ENCODE measurements at regions not wholly inside any gene's neighbourhood (a gene's known extent, or its start where the extent isn't known, plus 50 kb on each side); places are given as distances from the start of the nearest gene placed in this dataset.
"Not testable (repeated sequence)": the region's sequence is repeated elsewhere in the genome, so short reads cannot be mapped to it uniquely, and the experiment has no call there.

DNA sequence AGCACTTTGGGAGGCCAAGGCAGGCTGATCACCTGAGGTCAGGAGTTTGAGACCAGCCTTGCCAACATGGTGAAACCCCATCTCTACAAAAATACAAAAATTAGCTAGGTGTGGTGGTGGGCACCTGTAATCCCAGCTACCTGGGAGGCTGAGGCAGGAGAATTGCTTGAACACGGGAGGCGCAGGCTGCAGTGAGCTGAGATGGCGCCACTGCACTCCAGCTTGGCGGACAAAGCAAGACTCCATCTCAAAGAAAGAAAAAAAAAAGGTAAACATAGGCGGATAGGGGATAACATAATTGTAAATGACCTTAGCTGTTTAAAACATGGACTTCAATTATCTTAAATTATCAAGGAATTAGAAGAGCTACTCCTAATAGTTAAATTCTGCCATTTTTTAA lies 189.3 kb upstream of the ZNF184 start:
- not testable (repeated sequence) for ATAC-seq (ENCODE audit: low read depth)

DNA sequence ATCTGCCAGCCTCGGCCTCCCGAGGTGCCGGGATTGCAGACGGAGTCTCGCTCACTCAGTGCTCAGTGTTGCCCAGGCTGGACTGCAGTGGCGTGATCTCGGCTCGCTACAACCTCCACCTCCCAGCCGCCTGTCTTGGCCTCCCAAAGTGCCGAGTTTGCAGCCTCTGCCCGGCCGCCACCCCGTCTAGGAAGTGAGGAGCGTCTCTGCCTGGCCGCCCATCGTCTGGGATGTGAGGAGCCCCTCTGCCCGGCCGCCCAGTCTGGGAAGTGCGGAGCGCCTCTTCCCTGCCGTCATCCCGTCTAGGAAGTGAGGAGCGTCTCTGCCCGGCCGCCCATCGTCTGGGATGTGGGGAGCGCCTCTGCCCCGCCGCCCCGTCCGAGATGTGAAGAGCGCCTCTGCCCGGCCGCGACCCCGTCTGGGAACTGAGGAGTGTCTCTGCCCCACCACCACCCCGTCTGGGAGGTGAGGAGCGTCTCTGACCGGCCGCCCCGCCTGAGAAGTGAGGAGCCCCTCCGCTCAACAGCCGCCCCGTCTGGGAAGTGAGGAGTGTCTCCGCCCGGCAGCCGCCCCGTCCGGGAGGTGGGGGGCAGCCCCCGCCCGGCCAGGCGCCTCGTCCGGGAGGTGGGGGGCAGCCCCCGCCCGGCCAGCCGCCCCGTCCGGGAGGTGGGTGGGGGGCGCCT lies 180.4 kb upstream of the ZNF184 start:
- DNase-seq; H3K4me1 Mint-ChIP-seq; H3K9me3 Mint-ChIP-seq; H3K36me3 Mint-ChIP-seq; H3K4me3 Mint-ChIP-seq; H3K27ac Mint-ChIP-seq; POLR2A ChIA-PET; ATAC-seq (ENCODE audit: low read depth): not testable (repeated sequence)
- H3K27me3 Mint-ChIP-seq, result peaks cover 44% of the 10 kb centered on the region

More for the DNA sequence above, 189.3 kb upstream of the ZNF184 start:
- peaks cover 23% of the 10 kb centered on the region for H3K27me3 Mint-ChIP-seq
- POLR2A ChIA-PET, H3K36me3 Mint-ChIP-seq, H3K4me1 Mint-ChIP-seq, H3K9me3 Mint-ChIP-seq, H3K27ac Mint-ChIP-seq, H3K4me3 Mint-ChIP-seq, DNase-seq: not testable (repeated sequence)

DNA sequence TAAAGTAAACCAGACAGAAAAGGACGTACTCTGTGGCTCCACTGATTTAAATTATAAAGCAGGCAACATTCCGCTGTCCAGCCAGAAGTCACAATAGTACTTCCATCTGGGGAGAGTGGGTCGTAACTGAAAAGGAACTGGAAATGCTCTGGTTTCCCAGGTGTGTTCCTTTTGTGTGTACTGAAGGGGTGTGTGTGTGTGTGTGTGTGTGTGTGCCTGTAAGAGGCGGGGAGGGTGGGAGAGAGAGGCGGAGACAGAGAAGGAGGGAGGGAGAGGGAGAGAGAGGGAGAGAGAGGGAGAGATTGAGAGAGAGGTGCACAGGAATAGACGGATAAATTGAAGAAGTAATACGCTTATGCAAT lies 178.4 kb upstream of the ZNF184 start:
- no peak for ATAC-seq (ENCODE audit: low read depth)
- H3K27me3 Mint-ChIP-seq, result peaks cover 45% of the 10 kb centered on the region
- peaks cover 3% of the 10 kb centered on the region for H3K36me3 Mint-ChIP-seq
- no peak overlapping the region for H3K27ac Mint-ChIP-seq
- peak overlapping the region; percentile 10 for H3K4me3 Mint-ChIP-seq
- H3K4me1 Mint-ChIP-seq, result peaks cover 10% of the 10 kb centered on the region
- peaks cover 8% of the 10 kb centered on the region for H3K9me3 Mint-ChIP-seq
- DNase-seq, result no peak
- POLR2A ChIA-PET, result no interaction called here

- Mint-ChIP-seq H3K36me3 (peaks cover 3% of the 10 kb centered on the region), H3K4me1 (peaks cover 10% of the 10 kb centered on the region), H3K27ac (no peak overlapping the region), H3K4me3 (peak overlapping the region; percentile 37), H3K9me3 (peaks cover 8% of the 10 kb centered on the region), H3K27me3 (peaks cover 47% of the 10 kb centered on the region)
- DNase-seq, result no peak
- ATAC-seq (ENCODE audit: low read depth), result peak; percentile 52
- POLR2A ChIA-PET, result no interaction called here
These were observed 177.9 kb upstream of the ZNF184 start for GRCh38 chr6:27650620-27651370.

- Mint-ChIP-seq H3K27ac (no peak overlapping the region), H3K9me3 (peaks cover 6% of the 10 kb centered on the region), H3K36me3 (peaks cover 3% of the 10 kb centered on the region), H3K4me3 (no peak overlapping the region), H3K27me3 (peaks cover 38% of the 10 kb centered on the region), H3K4me1 (peaks cover 3% of the 10 kb centered on the region)
- POLR2A ChIA-PET, result no interaction called here
- no peak for DNase-seq
- no peak for ATAC-seq (ENCODE audit: low read depth)
These were observed 171.6 kb upstream of the ZNF184 start for GRCh38 chr6:27644528-27644927.

DNA sequence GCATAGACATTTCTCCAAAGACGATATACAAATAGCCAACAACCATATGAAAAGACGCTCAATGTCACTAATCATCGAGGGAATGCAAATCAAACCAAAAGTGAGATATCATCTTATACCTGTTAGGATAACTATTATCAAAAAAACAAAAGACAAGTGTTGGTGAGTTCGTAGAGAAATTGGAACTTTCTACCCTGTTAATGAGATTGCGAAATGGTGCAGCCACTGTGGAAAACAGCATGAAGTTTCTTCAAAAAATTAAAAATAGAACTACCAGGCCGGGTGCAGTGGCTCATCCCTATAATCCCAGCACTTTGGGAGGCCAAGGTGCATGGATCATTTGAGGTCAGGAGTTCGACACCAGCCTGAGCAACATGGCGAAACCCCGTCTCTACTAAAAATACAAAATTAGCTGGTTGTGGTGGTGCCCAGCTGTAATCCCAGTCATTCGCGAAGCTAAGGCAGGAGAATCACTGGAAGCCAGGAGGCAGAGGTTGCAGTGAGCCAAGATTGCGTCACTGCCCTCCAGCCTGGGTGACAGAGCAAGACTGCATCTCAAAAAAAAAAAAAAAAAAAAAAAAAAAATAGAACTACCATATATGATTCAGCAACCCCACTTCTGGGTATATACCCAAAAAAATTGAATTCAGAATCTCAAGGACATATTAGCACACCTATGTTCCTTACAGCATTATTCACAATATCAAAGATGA lies 170.0 kb upstream of the ZNF184 start:
- Mint-ChIP-seq H3K9me3 (peaks cover 4% of the 10 kb centered on the region), H3K27me3 (peaks cover 32% of the 10 kb centered on the region), H3K36me3 (no peaks in the 10 kb centered on the region), H3K27ac (no peak overlapping the region), H3K4me1 (no peaks in the 10 kb centered on the region), H3K4me3 (no peak overlapping the region)
- ATAC-seq (ENCODE audit: low read depth) (no peak), DNase-seq (no peak)
- POLR2A ChIA-PET, result no interaction called here

DNA sequence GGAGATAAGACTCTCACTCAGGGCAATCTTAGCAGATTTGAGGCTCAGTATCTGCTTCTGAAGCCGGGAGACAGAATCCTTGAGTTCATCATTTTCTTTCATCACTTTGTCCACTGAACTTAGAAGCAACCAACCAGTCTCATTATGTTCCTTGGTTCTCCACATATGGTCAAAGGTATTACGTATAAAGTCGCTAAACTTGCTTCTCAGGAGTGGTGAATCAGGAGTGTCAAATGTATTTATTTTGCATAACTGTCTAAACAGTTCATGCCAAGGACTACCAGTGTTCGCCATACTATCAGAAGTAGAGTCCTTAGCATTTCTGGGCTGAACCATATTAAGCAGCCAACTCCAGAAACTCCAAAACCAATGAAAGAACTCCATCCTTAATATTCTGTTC lies 163.0 kb upstream of the ZNF184 start:
- H3K9me3 Mint-ChIP-seq; ATAC-seq (ENCODE audit: low read depth); H3K4me3 Mint-ChIP-seq: not testable (repeated sequence)

GRCh38 chr6:27633221-27633688 lies 160.3 kb upstream of the ZNF184 start:
- H3K27me3 Mint-ChIP-seq, result peaks cover 51% of the 10 kb centered on the region
- POLR2A ChIA-PET; H3K4me3 Mint-ChIP-seq; ATAC-seq (ENCODE audit: low read depth); H3K4me1 Mint-ChIP-seq; H3K27ac Mint-ChIP-seq; H3K9me3 Mint-ChIP-seq; DNase-seq; H3K36me3 Mint-ChIP-seq: not testable (repeated sequence)

More for the DNA sequence above, 163.0 kb upstream of the ZNF184 start:
- DNase-seq, H3K27ac Mint-ChIP-seq, H3K4me1 Mint-ChIP-seq, POLR2A ChIA-PET, H3K36me3 Mint-ChIP-seq: not testable (repeated sequence)
- H3K27me3 Mint-ChIP-seq, result peaks cover 33% of the 10 kb centered on the region

DNA sequence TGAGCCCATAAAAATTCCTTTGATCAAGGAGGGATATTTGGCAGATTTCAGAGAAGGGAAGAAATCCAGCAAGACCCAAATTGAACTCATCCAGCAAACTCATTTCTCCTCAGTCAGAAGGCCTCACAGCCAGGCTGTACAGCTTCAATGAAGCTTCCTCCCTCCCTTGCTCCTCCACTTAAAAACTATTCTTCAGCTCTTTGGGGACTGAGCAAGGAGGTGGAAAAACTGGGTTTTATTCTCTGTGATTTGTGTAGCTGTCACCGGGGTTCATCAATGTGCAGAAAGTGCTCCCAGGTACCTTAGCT lies 158.7 kb upstream of the ZNF184 start:
- Mint-ChIP-seq H3K9me3 (peaks cover 1% of the 10 kb centered on the region), H3K27me3 (peaks cover 56% of the 10 kb centered on the region), H3K36me3 (no peaks in the 10 kb centered on the region), H3K4me3 (peak overlapping the region; percentile 22), H3K4me1 (peaks cover 8% of the 10 kb centered on the region), H3K27ac (no peak overlapping the region)
- DNase-seq (no peak), ATAC-seq (ENCODE audit: low read depth) (no peak)
- POLR2A ChIA-PET, result no interaction called here

GRCh38 chr6:27630727-27631608 lies 158.1 kb upstream of the ZNF184 start:
- no peak overlapping the region for H3K27ac Mint-ChIP-seq
- peak overlapping the region; percentile 76 for H3K4me3 Mint-ChIP-seq
- DNase-seq, result peak; percentile 38
- ATAC-seq (ENCODE audit: low read depth), result no peak
- POLR2A ChIA-PET, result no interaction called here
- no peaks in the 10 kb centered on the region for H3K36me3 Mint-ChIP-seq
- H3K9me3 Mint-ChIP-seq, result peaks cover 1% of the 10 kb centered on the region
- H3K4me1 Mint-ChIP-seq, result peaks cover 8% of the 10 kb centered on the region
- H3K27me3 Mint-ChIP-seq, result peaks cover 56% of the 10 kb centered on the region

- Mint-ChIP-seq H3K4me3 (no peak overlapping the region), H3K9me3 (no peaks in the 10 kb centered on the region), H3K27me3 (peaks cover 44% of the 10 kb centered on the region), H3K36me3 (no peaks in the 10 kb centered on the region), H3K27ac (no peak overlapping the region), H3K4me1 (no peaks in the 10 kb centered on the region)
- DNase-seq (no peak), ATAC-seq (ENCODE audit: low read depth) (no peak)
- POLR2A ChIA-PET, result no interaction called here
These were observed 151.9 kb upstream of the ZNF184 start for GRCh38 chr6:27624694-27625262.

GRCh38 chr6:27623103-27623502 lies 150.2 kb upstream of the ZNF184 start:
- H3K36me3 Mint-ChIP-seq, result no peaks in the 10 kb centered on the region
- ATAC-seq (ENCODE audit: low read depth), result no peak
- H3K27me3 Mint-ChIP-seq, result peaks cover 40% of the 10 kb centered on the region
- no peak overlapping the region for H3K4me3 Mint-ChIP-seq
- POLR2A ChIA-PET, result no interaction called here
- no peaks in the 10 kb centered on the region for H3K9me3 Mint-ChIP-seq
- no peak for DNase-seq
- H3K4me1 Mint-ChIP-seq, result peaks cover under 1% of the 10 kb centered on the region
- no peak overlapping the region for H3K27ac Mint-ChIP-seq

- H3K27me3 Mint-ChIP-seq, result peaks cover 51% of the 10 kb centered on the region
- ATAC-seq (ENCODE audit: low read depth), result no peak
- no peak for DNase-seq
- H3K4me1 Mint-ChIP-seq, result peaks cover 9% of the 10 kb centered on the region
- H3K27ac Mint-ChIP-seq, result no peak overlapping the region
- H3K36me3 Mint-ChIP-seq, result no peaks in the 10 kb centered on the region
- no peak overlapping the region for H3K4me3 Mint-ChIP-seq
- POLR2A ChIA-PET, result no interaction called here
- no peaks in the 10 kb centered on the region for H3K9me3 Mint-ChIP-seq
These were observed 146.5 kb upstream of the ZNF184 start for GRCh38 chr6:27619436-27619835.

Measured in activated naive CD8-positive, alpha-beta T cell treated with anti-CD3 and anti-CD28 coated beads, Interleukin-2, amount 10 ng/mL, durations not matched to agents 7 days and 5 days (primary cell).